ENCODE measurements at regions not wholly inside any gene's neighbourhood (a gene's known extent, or its start where the extent isn't known, plus 50 kb on each side); places are given as distances from the start of the nearest gene placed in this dataset.
A peak's percentile ranks its signal among the peaks of the same experiment; 100 is the strongest.
"Not testable (repeated sequence)": the region's sequence is repeated elsewhere in the genome, so short reads cannot be mapped to it uniquely, and the experiment has no call there.

DNA sequence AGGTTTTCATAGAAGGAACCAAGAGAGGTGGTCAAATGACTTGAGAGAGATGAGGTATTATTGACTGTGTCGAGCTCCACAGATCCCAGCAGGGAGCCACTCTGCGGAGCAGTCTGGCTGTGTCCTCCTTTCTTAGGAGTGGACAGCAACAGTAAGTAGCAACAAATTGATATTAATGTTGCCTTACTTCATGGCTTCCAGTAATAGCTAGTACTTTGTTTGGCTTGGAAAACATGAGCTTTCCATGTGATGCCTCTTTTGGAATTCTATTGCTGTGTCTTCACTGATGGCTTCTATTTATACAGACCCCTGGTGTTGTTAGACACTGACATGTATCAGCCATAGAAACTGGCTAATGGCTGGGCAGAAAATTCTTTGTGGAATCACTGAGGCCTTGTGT lies 531.2 kb upstream of the CCDC196 start:
- FAIRE-seq (no peak), DNase-seq (ENCODE audit: extremely low spot score, insufficient read length, low read depth) (no peak)

DNA sequence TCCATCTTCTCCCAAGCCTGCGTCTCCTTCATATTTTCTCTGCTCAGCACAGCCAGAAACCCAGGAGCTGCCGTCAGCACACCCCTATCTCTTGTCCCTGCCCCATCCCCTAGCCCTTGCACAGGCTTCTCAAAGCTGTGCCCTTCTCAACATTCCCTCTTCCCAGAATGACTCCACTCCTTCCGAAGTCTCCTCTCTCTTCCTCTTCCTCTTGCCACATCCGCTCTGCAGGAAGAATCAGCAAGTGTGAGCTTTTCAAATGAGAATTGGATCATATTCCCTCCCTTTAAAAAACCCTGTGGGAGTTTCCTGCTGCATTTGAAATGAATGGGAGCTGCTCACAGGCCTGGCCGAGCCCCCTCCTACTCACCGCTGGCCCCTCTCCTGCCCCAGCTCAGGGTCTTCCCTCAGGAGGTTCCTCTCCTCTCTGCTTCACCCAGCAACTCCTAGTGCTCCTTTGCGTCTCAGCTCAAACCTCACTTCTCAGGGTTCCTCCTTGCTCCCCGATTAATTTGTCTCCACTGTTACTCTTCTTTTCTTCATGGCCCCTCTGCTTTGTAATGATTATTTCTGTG lies 528.5 kb upstream of the CCDC196 start:
- FAIRE-seq = no peak

DNA sequence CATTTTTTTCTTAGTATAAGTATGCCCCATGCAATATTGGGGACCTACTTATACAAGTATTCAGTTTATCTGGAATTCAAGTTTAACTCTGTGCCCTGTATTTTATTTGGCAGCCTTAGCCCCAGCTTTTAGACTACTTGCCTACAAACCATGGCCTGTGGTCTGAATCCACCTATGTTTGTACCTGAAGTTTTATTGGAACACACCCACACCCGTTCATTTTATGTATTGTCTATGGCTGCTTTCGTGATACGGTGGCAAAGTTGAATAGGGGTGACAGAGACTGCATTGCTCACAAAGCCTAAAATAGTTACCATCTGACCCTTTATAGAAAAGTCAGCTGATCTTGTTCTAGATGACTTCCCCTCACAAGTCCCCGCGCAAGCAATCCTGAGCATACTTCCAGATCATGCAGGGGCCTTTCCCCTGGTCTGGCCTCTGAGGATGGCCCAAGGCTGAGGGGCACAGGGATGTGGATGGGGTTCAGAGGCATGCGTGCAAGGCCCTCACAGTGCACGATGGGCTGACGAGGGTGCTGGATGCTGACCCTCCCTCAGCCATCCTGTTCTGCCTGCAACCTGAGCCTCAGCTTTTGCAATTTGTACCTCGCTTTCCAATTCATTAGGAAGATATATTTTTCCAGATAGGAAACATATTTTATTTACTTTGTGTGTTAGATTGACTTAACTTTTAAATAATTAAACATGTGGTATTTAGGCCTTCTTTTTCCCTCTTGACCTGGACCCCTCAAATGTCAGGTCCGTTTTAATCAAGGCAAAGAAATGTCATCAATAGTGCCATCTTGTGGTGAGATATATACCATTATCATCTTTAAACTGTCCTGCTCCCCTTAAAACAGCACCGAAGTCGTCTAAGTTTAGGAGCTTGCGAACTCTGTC lies 527.3 kb upstream of the CCDC196 start:
- DNase-seq (ENCODE audit: extremely low spot score, insufficient read length, low read depth) (peak; percentile 17), FAIRE-seq (peak; percentile 90)

More for the DNA sequence above, 528.5 kb upstream of the CCDC196 start:
- DNase-seq (ENCODE audit: extremely low spot score, insufficient read length, low read depth) = no peak

DNA sequence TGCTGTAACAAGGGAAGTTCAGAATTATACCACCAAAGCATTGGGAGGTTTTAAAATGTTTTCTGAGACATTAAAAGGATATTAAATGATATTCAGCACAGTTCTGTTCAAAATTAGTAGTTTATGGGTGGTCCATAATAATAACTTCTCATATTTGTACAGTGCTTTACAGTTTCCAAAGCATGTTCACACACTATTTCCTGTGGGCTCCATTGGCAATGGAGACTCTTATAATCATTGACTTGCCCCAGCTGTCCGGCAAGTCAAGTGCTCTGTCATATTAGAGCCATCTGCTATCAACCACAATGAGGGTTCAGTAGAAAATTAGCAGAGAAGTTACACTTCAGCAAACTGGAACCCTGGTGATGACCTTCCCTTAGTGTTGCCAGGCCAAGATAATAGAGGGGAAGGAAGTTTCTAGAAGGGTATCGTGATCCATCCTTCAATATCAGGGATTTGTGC lies 526.6 kb upstream of the CCDC196 start:
- DNase-seq (ENCODE audit: extremely low spot score, insufficient read length, low read depth) (peak; percentile 15), FAIRE-seq (no peak)

DNA sequence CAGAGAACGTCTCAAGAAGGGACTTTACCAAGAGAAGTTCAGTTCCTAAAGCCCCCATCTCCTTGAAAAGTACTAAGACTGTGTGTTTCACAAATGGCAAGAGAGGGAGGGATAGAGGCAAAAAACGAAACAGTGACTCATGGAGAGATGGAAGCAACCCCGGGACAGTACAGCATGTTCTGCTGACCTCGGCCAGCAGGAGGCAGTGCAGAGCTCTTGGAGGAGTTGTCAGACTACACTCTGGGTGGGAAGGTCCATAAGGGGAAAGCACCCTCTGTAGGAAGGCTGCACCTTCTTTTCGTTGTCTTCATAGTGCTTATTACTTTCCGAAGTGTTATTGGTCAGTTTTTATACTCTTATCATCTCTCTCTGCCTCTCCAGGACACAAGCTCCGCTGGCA lies 525.2 kb upstream of the CCDC196 start:
- FAIRE-seq (peak; percentile 73), DNase-seq (ENCODE audit: extremely low spot score, insufficient read length, low read depth) (no peak)

DNA sequence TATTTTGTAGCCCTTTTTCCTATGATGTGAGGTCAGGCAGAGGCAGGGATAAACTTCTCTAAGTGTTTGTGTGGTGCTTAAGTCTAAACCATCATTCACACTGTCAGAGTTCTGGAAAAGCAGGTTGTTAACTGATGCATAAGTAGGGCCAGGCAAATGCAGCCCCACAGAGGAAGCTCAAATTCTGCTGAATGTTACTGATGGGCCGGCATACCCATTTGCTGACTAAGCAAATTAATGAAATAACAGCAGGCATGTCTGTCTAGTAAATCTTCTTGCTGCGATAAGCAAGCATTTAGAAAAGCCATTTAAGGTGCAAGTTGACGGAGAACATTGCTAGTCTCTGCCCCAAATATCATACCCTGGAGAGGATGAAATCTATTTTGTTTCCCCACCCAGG lies 523.2 kb upstream of the CCDC196 start:
- FAIRE-seq = no peak
- DNase-seq (ENCODE audit: extremely low spot score, insufficient read length, low read depth) = no peak

DNA sequence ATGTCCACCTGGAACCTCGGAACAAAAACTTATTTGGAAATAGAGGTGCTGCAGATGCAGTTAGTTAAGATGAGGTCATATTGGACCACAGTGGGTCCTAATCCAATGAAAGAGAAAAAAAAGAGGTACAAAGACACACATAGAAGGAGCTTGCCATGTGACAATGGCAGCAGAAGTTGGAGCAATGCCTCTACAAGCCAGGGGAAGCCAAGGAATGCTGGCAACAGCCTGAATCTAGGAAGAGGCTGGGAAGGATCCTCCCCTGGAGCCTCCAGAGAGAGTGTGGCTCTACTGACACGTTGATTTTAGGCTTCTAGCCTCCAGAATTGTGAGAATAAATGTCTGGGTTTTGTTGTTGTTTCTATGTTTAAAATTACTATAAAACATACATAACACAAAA lies 521.8 kb upstream of the CCDC196 start:
- no peak for DNase-seq (ENCODE audit: extremely low spot score, insufficient read length, low read depth)
- no peak for FAIRE-seq

DNA sequence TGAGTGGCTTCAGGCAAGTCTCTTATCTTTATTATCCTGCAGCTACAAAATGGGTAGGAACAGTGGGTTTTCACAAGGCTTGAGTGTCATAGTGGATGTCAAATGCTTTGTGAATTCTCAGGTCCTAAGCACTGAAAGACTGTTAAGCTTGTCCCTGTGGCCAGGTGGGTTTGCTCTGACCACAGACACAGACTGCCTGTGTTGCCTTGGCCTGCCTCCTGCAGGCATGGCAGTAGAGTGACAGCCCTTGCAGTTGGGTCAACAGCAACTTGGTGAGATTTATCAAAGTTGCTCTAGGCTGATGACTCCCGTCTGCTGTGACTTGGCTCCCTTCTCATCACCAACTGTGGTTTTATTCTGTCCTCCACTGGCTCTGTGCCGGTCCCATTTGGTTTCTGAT lies 520.0 kb upstream of the CCDC196 start:
- FAIRE-seq = no peak
- no peak for DNase-seq (ENCODE audit: extremely low spot score, insufficient read length, low read depth)

DNA sequence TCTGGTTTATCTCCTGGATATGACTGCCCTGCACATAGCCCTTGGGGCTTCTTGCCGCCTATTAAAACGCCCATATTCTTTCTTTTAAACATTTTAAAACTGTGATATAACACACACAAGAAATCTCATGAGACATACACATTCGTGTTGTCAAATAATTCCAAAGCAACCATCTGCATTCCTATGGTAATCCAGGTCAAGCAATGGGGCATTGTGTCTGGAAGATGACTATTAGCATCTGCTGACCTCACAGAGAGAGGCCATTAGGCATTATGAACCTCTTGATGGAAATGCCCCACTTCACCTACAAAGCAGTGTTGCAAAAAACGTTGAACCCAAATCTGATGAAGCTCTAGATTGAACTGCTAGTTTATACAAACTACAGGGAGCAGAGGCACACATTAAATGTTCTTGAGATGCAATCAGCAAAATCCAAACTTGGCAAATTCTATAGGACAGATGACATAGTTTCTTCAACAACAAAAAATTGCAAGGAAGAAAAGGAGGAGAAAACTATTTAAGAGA lies 513.8 kb upstream of the CCDC196 start:
- no peak for FAIRE-seq

DNA sequence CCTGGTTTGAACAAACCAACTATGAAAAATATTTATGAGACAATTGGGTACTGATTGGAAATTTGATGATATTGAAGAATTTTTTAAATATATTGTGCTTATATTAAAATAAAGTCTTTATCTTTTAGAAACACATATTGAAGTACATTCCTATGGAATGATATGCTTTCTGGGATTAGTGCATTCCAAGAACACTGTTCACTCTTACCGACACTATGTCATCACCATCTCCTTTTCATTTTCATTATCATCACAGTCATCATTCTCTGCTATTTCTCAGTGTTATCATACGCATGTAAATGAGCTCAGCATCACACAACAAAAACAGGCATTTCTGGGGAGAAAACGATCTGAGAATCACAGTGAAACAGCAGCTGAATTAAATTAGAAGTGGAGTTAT lies 513.3 kb upstream of the CCDC196 start:
- no peak for DNase-seq (ENCODE audit: extremely low spot score, insufficient read length, low read depth)
- no peak for FAIRE-seq

More for the DNA sequence above, 513.8 kb upstream of the CCDC196 start:
- no peak for DNase-seq (ENCODE audit: extremely low spot score, insufficient read length, low read depth)

DNA sequence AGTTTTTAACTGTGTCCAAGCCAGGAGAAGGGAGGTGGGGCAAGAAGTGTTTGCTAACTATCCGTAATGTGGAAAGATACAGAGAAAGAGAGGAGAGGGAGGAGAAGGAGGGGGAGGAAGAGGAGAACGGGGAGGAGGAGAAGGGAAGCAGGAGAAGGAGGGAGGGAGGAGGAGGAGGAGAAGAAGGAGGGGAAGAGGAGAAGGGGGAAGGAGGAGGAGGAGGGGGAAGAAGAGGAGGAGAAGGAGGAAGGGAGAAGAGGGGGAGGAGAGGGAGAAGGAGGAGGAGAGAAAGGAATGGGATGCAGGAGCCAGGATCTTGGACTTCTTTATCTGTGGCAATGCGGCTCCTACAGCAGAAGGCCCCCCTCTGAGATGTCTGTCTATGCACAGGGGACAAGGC lies 510.3 kb upstream of the CCDC196 start:
- FAIRE-seq (no peak), DNase-seq (ENCODE audit: extremely low spot score, insufficient read length, low read depth) (no peak)

DNA sequence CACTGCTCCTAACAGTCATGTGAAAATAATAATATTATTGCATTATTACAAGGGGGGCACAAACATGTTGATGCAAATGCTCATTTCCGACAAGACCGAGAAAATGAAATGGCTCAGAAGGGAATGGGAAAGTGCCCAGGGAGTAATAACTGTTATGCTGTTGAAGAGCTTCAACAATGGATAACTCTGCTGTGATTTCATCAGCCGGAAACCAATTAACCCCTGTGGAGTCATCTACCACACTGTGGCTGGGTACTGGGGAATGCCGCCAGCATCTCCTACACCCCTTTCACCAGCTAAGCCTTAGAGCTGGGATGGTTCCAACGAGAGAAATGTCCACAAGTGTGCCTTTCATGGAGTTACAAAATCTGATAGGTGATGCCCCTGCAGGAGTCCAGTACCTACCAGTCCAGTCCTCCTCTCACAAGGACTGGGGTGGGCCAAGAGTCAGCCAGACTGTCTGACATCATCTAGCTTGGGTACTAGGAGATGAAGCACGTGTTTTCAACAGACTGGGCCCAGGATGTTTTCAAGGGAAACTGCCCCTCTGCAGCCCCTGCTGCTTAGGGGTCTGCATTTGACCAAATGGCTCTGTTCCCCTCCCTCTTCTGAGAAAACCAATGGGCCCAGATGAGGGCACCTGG lies 509.3 kb upstream of the CCDC196 start:
- no peak for DNase-seq (ENCODE audit: extremely low spot score, insufficient read length, low read depth)
- no peak for FAIRE-seq

DNA sequence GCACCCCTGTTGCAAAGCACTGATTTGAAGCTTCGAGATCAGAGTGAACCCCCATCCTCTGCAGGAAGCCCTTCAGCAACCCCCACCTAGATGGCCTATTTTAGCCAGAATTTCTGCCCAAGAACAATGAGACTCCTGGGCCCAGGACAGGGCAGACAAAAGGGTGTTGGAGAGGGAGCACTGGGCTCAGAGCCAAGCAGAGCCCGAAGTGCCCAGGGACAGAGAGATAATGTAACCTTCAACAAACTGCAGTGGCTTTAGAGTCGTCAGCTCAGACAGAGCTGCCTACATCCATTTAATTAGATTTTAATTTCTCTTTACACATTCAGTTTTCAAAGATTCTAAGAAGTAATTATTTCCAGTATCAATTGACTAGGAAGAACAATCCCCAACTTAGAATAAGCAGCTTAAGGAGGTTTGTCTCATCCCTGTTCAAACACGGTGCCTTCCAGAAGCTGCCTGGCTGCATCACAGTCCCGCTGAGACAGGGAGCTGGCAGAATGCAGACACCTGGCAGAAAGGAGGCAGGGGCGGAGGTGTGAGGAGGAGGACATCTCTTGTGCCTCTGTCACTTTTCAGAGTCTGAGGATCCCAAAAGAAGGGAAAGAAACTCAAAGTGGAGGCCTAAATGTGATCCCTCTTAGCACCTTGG lies 504.9 kb upstream of the CCDC196 start:
- no peak for DNase-seq (ENCODE audit: extremely low spot score, insufficient read length, low read depth)
- FAIRE-seq = no peak

DNA sequence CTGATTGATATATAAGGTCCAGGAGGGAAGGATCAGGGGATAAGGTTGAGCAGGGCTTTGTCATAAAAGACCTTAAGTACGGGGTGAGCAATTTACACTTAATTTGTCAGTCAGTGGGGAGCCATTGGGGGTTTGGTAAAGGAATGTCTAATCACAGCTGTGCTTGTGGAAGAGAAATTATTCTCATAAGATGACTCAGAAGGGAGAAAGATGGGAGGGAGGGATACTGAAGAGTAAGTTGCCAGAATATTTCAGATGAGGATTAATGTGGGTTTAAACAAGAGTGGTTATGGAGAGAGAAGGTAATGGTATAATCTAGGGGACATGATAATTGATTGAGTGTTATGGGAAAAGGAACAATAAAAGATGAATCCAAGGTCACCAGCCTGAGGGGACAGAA lies 500.1 kb upstream of the CCDC196 start:
- FAIRE-seq (no peak), DNase-seq (ENCODE audit: extremely low spot score, insufficient read length, low read depth) (no peak)

DNA sequence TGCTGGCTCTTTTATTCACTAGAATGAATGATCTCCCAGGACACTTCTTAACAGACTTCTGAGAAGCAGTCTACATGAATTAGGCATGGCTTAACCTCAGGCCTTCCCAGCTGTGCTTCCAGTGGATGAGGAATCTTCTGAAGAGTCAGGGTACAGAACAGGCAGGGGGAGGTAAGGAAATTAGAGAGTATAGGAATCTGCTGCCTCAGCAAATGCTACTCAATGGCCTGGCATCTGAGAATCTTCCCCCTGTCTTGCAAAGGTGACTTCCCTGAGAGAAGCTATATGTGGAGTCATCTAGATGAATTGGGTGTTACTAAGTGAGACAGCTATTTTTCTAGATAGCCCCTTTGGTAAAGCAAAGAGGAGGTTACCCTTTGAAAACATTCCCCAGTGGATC lies 496.2 kb upstream of the CCDC196 start:
- DNase-seq (ENCODE audit: extremely low spot score, insufficient read length, low read depth) (no peak), FAIRE-seq (no peak)

DNA sequence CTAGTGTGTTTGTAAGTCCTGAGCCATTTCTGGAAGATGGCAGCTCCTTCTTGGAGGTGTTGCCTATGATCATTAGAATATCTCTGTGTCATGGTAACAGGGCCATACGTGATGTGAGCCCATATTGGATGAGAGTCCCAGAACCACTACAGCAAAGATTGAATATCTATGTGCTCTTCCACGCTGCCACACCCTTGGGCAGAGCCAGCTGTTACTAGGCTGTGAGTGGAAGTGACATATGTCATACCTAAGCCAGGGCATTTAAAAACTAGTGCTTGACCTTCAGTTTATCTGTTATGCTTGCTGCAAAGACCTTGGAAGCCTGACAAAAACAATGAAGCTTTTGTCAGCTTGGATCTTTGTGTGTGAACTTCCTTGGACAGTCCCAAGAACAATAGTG lies 495.1 kb upstream of the CCDC196 start:
- no peak for FAIRE-seq
- no peak for DNase-seq (ENCODE audit: extremely low spot score, insufficient read length, low read depth)

DNA sequence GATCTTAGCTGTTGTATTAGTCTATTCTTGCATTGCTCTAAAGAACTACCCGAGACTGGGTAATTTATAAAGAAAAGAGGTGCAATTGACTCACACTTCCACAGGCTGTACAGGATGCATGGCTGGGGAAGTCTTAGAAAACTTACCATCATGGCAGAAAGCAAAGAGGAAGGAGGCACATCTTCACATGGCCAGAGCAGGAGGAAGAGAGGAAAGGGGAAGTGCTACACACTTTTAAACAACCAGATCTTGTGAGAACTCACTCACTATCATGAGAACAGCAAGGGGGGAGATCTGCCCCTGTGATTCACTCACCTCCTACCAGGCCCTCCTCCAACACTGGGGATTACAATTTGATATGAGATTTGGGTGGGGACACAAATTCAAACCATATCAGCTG lies 494.2 kb upstream of the CCDC196 start:
- DNase-seq (ENCODE audit: extremely low spot score, insufficient read length, low read depth); FAIRE-seq: not testable (repeated sequence)

DNA sequence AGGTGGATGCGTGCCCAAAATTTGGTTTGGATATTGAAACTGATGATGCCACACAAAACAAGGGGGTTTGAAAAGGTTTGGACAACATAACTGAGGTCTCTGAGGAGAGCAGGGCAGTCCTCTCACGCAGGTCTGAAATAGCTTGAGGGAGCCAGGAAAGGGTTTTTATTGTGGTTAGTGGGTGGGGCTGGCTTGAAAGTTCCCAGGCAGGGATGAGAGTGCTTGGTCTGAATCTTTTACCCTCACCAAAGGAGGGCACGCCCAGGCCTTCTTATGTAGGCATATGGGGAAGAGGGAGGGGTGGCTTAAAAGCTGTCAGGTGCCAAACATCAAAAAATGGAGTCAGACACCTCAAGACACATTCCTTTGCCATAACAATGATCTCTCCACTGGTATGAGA lies 493.1 kb upstream of the CCDC196 start:
- FAIRE-seq = no peak

DNA sequence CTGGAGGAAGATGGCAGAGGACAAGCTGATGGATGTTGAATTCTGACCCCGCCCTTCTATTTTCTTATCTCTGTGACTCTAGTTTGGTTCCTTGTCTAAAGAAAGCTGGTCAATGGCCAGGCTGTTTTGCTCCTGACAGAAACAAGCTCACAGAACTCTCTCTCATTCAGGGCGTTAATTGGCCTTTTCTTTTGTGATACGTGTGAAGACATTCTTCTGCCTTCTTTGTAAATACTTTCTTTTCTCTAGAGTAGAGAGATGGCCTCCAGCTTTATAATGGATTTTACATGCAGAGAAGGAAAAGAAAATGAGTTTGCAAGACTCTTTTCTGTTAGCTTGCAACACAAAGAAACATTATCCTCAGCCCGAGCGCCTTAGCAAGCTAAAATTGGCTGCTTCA lies 492.2 kb upstream of the CCDC196 start:
- FAIRE-seq (no peak), DNase-seq (ENCODE audit: extremely low spot score, insufficient read length, low read depth) (no peak)

More for the DNA sequence above, 493.1 kb upstream of the CCDC196 start:
- DNase-seq (ENCODE audit: extremely low spot score, insufficient read length, low read depth) = no peak

DNA sequence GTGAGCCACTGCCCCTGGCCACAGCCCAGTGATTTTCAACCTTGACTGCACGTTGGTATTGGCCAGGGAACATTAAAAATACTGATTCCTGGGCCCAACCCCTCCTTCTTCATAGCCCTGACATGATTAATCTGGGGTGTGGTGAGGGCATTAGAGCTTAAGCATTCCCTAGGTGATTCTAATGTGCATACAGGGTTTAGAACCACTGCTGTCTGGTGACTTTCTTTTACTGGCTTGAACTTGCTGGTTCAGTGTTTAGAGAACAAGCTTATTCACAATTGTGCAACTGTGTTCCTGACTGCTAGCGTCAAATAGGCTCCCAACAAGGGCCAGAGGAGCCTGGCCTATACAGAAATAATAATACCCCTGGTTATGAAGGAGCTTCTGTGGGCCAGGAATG lies 488.8 kb upstream of the CCDC196 start:
- FAIRE-seq (no peak), DNase-seq (ENCODE audit: extremely low spot score, insufficient read length, low read depth) (no peak)
